Activated CD4-positive, alpha-beta T cell treated with anti-CD3 and anti-CD28 coated beads, Interleukin-2, Interleukin-6, amounts not matched to agents 100 ng/mL and 50 ng/mL, durations not matched to agents 16 hours and 8 hours (primary cell): ENCODE measurements at regions not wholly inside any gene's neighbourhood (a gene's known extent, or its start where the extent isn't known, plus 50 kb on each side); places are given as distances from the start of the nearest gene placed in this dataset.
A peak's percentile ranks its signal among the peaks of the same experiment; 100 is the strongest.

Experiments used
- DNase-seq: peaks from one replicate; pipeline ENCODE4 v3.0.0-alpha.2; 2020

- no peak for DNase-seq
Observed at GRCh38 chr5:35416217-35416988, 186.1 kb upstream of the PRLR start.

DNA sequence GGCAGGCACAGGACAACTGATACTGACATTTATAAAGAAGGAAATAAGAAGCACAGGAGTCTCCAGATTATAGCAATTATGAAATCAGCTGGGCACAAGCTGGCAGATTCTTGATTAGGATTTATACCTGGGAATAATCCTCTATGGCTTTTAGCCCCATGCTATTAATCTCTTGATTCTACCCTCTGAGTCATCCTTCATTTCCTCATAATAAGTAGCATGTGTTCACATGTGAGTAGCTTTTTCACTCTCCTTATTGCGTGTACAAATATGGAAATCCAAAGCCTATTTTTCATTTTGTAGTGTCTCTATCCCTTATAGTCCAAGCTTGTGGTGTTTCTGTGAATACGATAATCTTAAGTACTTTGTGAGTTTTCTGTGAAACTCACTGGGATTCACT, 185.0 kb upstream of the PRLR start:
- no peak for DNase-seq

DNA sequence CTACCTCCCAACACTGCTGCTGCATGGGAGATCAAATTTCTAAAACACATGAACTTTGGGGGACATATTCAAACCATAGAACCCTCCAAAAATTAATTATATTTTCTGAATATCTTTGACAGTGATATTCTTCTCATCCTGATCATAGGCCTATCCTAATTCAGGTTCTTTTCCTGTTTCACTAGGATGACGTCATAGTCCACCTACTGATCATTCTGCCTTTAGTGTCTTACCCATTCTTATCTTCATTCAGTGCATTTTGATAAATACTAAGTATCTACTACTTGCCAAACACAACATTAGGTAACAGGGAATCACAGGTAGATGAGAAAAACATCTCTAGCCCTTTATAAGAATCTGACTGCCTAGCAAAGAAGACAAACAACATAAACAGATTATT, 179.1 kb upstream of the PRLR start:
- DNase-seq = no peak

DNA sequence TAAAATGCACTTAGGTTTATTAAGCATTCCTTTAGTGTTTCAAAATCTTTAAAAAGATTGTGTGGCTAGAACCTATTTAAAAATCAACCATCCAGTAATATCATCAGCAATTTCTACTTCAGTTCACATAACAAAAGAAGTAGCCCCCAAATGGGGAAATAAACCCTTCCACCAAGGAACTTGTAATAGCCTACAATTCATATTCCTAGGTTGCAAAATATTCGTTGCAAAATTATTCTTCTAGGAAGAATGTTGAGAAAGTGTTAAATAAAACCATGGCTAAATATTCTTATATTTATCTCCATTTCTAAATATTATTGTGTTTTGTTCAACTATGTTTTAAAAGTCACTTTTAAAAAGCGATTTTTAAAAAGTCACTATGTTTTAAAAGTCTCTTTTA, 177.9 kb upstream of the PRLR start:
- DNase-seq = no peak

DNA sequence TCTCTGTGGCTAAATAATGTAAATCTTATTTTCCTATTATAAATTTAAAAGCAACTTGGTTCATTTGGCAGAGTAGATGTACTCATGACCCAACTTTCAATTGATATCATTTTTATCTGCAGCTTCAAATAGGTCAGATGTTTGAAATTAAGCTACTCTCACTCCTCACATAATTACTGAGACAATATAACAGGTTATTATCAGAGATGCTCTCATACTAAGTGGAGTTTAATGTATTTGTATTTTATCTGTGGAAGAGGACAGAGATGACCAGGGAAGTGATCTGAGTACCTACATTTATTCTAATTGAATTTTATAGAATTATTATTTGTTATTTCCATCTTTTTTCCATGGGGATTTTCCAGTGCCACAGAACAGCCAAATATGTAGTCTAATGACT, 177.4 kb upstream of the PRLR start:
- DNase-seq = no peak

DNA sequence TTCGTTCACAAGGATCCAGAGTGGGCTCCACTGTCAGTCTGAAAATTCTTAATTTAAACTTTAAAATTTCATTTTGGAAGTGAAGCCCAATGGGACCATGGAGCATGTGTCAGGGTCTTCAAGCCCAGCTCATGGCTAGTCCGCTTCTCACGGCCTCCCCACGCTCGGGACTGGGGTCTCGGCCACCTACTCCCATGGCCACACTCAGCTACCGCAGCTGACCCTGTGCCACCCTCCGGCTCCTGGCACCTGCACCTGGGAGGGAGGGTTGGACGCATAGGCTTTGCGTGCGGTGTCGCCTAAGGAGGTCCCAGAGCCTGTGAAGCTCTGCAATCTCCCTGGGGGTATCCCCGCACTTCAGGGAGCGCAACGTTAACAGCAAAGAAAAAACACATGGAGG, 175.7 kb upstream of the PRLR start:
- no peak for DNase-seq

GRCh38 chr5:35404701-35405100, 174.4 kb upstream of the PRLR start:
- DNase-seq = no peak

- no peak for DNase-seq
Observed at GRCh38 chr5:35393901-35394300, 163.6 kb upstream of the PRLR start.

- no peak for DNase-seq
Observed at GRCh38 chr5:35384658-35385057, 154.4 kb upstream of the PRLR start.

- DNase-seq = no peak
Observed at GRCh38 chr5:35383041-35383440, 152.8 kb upstream of the PRLR start.

DNA sequence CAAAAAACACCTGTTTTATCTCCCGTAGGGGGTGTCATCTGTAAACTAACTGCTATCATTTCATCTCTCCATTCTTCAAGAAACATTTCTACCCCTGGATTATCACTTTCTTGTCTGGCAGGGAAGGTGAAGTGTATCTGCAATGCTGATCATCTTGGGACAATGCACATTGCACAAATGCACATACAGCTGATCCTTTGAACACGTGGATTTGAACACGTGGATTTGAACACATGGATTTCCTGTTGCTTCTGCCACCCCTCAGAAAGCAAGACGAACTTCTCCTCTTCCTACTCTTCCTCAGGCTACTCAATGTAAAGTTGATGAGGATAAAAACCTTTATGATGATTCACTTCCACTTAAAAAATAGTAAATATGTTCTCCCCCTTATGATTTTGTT, 147.4 kb upstream of the PRLR start:
- no peak for DNase-seq

GRCh38 chr5:35374584-35374983, 144.3 kb upstream of the PRLR start:
- DNase-seq = no peak

GRCh38 chr5:35373249-35373648, 143.0 kb upstream of the PRLR start:
- DNase-seq = no peak

DNA sequence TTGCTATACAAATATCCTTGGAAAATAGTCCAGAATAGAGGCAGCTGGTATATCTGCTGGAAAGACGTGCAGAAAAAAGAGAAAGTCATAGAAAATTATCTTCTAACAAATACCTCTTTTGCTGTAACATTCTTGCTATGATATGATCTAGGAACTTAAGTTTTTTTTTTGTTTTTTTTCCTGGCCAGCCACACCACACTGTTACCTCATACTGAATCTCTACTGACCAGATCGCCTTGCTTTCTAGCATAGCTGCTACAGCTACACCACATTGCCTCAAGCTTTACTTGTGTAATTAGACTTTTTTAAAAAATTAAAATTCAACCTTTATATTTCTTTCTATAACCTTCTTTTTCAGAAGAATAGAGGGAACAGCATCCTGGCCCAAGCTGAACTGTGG, 142.2 kb upstream of the PRLR start:
- no peak for DNase-seq

DNA sequence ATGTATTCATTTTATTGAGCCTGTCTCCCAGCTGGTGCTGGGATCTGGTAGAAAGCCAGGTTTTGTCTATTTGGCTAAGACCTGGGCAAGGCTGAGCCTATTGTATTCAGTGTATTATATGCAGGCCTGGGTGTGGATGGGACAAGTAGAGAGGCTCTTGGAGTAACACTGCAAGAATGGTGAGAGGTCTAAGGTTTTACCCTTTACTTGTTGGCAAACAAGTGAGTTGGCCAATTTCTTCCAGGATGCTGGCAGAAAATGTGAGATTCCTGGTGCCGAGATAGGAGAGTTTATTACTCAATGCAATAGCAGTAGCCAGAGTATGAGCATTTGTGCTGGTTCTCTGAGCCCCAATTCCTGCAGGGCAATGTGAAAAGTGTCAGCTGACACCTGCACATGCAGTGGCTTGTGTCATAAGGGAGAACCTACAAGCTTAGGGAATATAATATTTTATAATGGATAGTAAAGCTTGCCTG, 141.7 kb upstream of the PRLR start:
- no peak for DNase-seq

DNA sequence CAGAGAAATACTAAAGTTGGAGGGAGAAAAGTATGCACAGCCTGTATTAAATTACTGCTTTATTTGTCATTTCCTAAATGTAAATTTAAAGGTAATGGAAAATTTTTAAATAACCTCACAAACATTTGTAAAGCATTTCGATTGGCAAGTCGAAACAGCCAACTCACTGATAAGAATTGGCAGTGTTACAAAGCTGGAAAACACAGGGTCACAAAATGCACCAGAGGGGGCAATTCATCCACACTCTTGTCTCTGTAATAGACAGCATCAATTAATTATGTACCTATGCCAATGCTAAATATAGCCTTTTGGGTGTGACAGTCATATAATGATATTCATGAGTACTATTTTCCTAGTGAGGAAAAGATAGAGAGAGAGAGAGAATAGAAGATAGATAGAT, 140.6 kb upstream of the PRLR start:
- DNase-seq = no peak

- no peak for DNase-seq
Observed at GRCh38 chr5:35369965-35370790, 139.9 kb upstream of the PRLR start.

GRCh38 chr5:35367526-35367925, 137.2 kb upstream of the PRLR start:
- DNase-seq = no peak

DNA sequence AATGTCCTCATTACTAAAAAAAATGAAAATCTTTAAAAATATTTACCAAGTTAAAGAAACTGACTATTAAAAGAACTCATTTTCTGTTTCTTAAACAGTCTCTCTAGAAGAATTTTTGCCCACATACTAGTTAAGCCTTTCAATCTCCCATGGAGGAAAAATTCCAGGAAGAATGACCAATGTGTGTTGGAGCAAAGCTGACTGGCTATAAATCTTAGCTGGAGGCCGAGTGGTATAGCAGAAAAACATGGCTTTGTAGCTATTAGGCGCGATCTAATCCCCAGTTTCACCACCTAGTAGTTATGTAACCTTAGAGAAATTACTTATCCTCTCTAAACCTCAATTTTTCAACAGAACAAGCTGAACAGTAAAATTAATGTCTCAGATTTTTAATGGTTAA, 135.5 kb upstream of the PRLR start:
- no peak for DNase-seq

GRCh38 chr5:35364350-35364749, 134.1 kb upstream of the PRLR start:
- DNase-seq = no peak

DNA sequence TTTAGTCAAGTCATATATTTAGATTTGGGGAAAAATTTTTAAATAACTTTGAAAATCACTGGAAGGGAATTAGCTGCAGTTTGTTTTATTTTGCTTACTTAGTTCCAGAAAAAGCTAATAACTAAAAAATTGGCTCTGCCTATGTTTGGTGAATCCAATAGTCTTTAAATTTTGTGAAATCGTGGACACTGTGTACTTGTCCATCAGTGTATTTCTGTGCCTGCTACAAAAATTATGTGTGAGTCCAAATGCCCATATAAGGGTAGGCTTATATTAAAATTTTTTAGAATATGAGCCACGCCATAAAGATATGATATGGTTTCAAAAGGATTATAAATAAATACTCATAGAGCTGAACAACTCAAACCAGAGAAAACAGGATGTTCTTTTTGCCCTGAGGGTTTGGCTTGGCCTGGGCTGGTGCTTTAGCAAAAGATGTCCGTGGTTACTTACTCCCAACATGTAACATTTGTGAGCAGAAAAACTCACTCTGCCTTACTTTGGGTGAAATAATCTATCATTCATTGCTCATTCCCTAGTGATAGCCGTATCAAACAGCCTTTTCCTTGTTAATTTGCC, 133.2 kb upstream of the PRLR start:
- no peak for DNase-seq

GRCh38 chr5:35362772-35363171, 132.5 kb upstream of the PRLR start:
- DNase-seq = no peak

DNA sequence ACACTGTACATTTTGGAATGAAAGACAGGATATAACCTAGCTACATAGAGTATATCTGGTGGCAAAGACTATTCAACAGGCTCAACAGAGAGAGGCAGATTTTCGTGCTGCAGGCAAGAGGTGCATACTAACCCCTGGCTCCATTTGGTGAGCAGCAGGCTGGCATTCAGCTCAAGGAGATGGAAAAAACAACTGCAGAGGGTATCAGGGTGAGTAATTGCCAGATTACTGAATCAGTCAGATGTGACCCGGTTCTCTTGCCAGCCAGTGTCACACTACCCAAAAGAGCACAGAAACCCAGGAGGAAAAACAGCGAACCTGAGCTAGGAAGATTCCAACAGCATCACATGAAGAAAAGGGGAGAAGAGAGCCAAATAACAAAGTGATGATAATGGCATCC, 130.4 kb upstream of the PRLR start:
- peak; percentile 44 for DNase-seq

- no peak for DNase-seq
Observed at GRCh38 chr5:35359859-35360258, 129.6 kb upstream of the PRLR start.
